Stomach (tissue), 8 donors: ENCODE measurements at regions not wholly inside any gene's neighbourhood (a gene's known extent, or its start where the extent isn't known, plus 50 kb on each side); places are given as distances from the start of the nearest gene placed in this dataset.

Source experiments
- DNase-seq, 2 donors: peaks; one replicate each; pipeline versions ENCODE4 v3.0.0 to v3.0.0-alpha.2; 2013 to 2019
- H3K27ac ChIP-seq, 5 donors: fragments of 200-600 bp in 4 of 5; sonication (generic) in 4 of 5; one replicate each; pipeline ENCODE4 v1.5.1; 2013 to 2019; ENCODE audit warnings: mild to moderate bottlenecking in 1 of 5, moderate library complexity in 1 of 5
- H3K27me3 ChIP-seq, 3 donors: fragments of 200-600 bp; sonication (generic); one replicate each; pipeline ENCODE4 v1.5.1; 2017 to 2019; ENCODE audit warnings: mixed run types in 1 of 3
- H3K36me3 ChIP-seq, 4 donors: fragments of 200-600 bp; sonication (generic); 1 replicate in 3 of 4; 2 replicates in 1 of 4; pipeline ENCODE4 v1.5.1; 2016 to 2019
- H3K4me1 ChIP-seq, 4 donors: fragments of 200-600 bp; sonication (generic); one replicate each; pipeline ENCODE4 v1.5.1; 2016 to 2019
- H3K4me3 ChIP-seq, 4 donors: fragments of 200-600 bp; sonication (generic) in 3 of 4; one replicate each; pipeline ENCODE4 v1.5.1; 2016 to 2019; ENCODE audit warnings: mild to moderate bottlenecking in 1 of 4
- H3K9me3 ChIP-seq, 4 donors: fragments of 200-600 bp; sonication (generic); one replicate each; pipeline ENCODE4 v1.5.1; 2016 to 2019
- EP300 ChIP-seq: sonication (generic); formaldehyde crosslinking; IDR thresholded peaks from one replicate; pipeline ENCODE4 v1.6.1; 2017; ENCODE audit warnings: antibody characterized with exemption
- POLR2A ChIP-seq, 4 donors: fragments of 450-650 bp; IDR thresholded peaks; one replicate each; pipeline ENCODE4 v1.6.1; 2016; ENCODE audit warnings: antibody characterized with exemption in 4 of 4, control low read depth in 2 of 4, mild to moderate bottlenecking in 1 of 4, moderate library complexity in 1 of 4
- POLR2AphosphoS5 ChIP-seq, 3 donors: sonication (generic); formaldehyde crosslinking; IDR thresholded peaks; one replicate each; pipeline ENCODE4 v1.6.1; 2016; ENCODE audit warnings: antibody characterized with exemption in 3 of 3
- WGBS, 5 donors: extraction: QIAGEN DNeasy Blood & Tissue Kit in 3 of 5; methylation state at CpG; one replicate each; pipeline versions ENCODE4 v1.1.5 to v1.1.7; 2013 to 2018; 5-methylcytosine and 5-hydroxymethylcytosine counted together
- intact Hi-C: fragments of 100-400 bp; cut with DNase I; formaldehyde crosslinking; loops from one replicate; pipeline ENCODE4 v1.15.1; 2023; ENCODE audit warnings: low total_unique reads
- TF ChIP-seq, protein P1 (sequence below), 7 experiments: fragments of 450-650 bp in 4 of 7; fragments of 200-600 bp in 3 of 7; sonication (generic) in 3 of 7; IDR thresholded peaks; one replicate each; pipeline ENCODE4 v1.5.1; 2016 to 2019; ENCODE audit warnings: antibody characterized with exemption in 7 of 7, control low read depth in 2 of 7, mild to moderate bottlenecking in 1 of 7
- donor health status: healthy with polysubstance abuse.
- donor health status: Bipolar disorder and iron deficiency.
- donor health status: healthy.

DNA sequence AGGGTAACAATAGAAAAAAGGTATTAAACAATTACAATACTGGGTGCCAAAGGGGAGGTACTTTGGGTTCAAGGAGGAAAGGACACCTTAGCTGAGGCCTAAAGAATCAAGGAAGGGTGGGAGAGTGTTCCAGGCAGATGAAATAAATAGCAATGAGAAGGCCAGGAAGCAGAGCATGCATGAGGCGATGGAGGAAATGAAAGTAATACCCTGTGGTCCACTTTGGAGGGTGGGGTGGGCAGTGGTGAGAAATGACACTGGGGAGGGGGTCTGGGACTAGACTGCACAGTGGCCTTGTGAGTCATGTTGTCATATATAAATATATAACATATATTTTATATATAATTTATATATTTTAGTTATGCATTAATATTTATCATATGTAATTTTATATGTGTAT, 55.9 kb downstream of the BHLHE40 start:
- no peak for DNase-seq
- Histone ChIP-seq H3K27me3 (no peaks in the 10 kb centered on the region), H3K4me1 (no peaks in the 10 kb centered on the region), H3K4me3 (no peak overlapping the region), H3K9me3 (no peaks in the 10 kb centered on the region), H3K36me3 (no peaks in the 10 kb centered on the region), H3K27ac (no peak overlapping the region)
- no peak for TF ChIP-seq EP300
- no peak for TF ChIP-seq POLR2AphosphoS5 (IDR thresholded peaks at IDR 0.05)
- TF ChIP-seq POLR2A (IDR thresholded peaks at IDR 0.05) = no peak
- TF ChIP-seq, protein P1, sequence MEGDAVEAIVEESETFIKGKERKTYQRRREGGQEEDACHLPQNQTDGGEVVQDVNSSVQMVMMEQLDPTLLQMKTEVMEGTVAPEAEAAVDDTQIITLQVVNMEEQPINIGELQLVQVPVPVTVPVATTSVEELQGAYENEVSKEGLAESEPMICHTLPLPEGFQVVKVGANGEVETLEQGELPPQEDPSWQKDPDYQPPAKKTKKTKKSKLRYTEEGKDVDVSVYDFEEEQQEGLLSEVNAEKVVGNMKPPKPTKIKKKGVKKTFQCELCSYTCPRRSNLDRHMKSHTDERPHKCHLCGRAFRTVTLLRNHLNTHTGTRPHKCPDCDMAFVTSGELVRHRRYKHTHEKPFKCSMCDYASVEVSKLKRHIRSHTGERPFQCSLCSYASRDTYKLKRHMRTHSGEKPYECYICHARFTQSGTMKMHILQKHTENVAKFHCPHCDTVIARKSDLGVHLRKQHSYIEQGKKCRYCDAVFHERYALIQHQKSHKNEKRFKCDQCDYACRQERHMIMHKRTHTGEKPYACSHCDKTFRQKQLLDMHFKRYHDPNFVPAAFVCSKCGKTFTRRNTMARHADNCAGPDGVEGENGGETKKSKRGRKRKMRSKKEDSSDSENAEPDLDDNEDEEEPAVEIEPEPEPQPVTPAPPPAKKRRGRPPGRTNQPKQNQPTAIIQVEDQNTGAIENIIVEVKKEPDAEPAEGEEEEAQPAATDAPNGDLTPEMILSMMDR (IDR thresholded peaks at IDR 0.05) = no peak
- intact Hi-C loops = no loop called here
- 68 to 91% (median 79%) methylated on average over 1 of the region's 1 CpG for WGBS, 5 donors

DNA sequence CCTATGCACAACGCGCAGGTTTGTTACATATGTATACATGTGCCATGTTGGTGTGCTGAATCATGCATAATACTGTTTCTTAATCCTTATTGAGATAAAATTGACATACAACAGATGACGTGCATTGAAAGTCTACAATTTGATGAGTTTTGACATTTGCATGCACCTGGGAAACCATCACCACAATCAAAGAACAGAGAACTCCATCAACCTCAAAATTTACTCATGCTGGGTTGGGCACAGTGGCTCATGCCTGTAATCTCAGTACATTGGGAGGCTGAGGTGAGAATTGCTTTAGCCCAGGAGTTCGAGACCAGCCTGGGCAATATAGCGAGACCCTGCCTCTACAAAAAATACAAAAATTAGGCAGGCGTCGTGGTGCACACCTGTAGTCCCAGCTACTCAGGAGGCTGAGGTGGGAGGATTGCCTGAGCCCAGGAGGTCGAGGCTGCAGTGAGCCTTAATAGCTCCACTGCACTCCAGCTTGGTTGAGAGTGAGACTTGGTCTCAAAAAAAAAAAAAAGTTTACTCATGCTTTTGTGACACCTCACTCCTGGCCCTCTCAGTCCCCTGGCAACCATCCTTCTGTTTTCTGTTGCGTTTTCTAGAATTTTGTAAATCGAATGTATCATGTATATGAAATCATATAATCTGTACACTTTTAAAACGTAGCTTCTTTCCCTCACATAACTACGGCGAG, 56.6 kb downstream of the BHLHE40 start:
- WGBS, 5 donors = 85 to 91% (median 91%) methylated on average over 13 of the region's 13 CpGs
- no peak for DNase-seq
- Histone ChIP-seq H3K27ac (no peak overlapping the region), H3K9me3 (no peaks in the 10 kb centered on the region), H3K36me3 (no peaks in the 10 kb centered on the region), H3K4me1 (no peaks in the 10 kb centered on the region), H3K4me3 (no peak overlapping the region), H3K27me3 (no peaks in the 10 kb centered on the region)
- intact Hi-C loops = no loop called here
- TF ChIP-seq, protein P1 (IDR thresholded peaks at IDR 0.05) = no peak
- TF ChIP-seq EP300 (no peak), POLR2A (IDR thresholded peaks at IDR 0.05) (no peak), POLR2AphosphoS5 (IDR thresholded peaks at IDR 0.05) (no peak)

DNA sequence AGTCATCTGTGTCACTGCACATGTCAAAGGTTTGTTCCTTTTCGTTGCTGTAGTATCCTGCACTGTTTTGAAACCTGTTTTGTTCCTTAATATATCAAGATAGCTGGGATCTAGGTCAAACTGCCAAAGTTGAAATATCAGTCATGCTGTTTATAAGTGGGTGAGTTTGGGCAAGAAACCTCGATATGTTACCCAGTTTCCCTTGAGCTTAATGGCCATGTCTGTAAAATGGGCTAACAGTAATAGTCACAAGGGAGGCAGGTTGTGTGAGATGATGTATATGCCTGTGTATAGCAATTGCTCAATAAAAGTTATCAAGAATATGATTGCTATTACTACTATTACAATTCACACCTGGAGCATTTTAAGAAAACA, 57.1 kb downstream of the BHLHE40 start:
- H3K4me1 ChIP-seq = no peaks in the 10 kb centered on the region
- no peaks in the 10 kb centered on the region for H3K9me3 ChIP-seq
- no peaks in the 10 kb centered on the region for H3K27me3 ChIP-seq
- intact Hi-C loops = no loop called here
- WGBS, 5 donors = 55 to 73% (median 71%) methylated on average over 2 of the region's 2 CpGs
- H3K36me3 ChIP-seq = no peaks in the 10 kb centered on the region
- TF ChIP-seq, protein P1 (IDR thresholded peaks at IDR 0.05) = no peak
- TF ChIP-seq POLR2AphosphoS5 (IDR thresholded peaks at IDR 0.05) (no peak), POLR2A (IDR thresholded peaks at IDR 0.05) (no peak), EP300 (no peak)
- no peak overlapping the region for H3K27ac ChIP-seq
- no peak for DNase-seq
- H3K4me3 ChIP-seq = no peak overlapping the region

DNA sequence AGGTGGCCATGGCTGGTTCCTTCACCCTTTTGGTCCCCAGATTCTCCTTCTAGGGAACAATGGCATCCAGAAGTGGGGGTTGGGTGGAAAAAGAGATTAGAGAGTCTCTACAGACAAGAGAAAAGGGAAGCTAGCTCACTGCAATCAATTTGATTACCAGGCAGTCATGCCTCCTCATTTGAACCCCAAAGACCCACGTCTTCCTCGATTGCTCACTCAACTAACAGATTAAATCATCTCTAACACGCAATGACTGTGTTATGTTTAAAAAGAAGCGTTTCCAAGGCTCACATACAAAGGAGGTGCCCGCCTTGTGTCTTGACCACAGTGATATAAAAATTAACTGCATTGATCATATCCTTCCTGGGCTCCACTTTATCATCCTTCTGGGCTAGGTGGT, 57.6 kb downstream of the BHLHE40 start:
- no peak for DNase-seq
- no peak overlapping the region for H3K4me3 ChIP-seq
- no peaks in the 10 kb centered on the region for H3K27me3 ChIP-seq
- no peaks in the 10 kb centered on the region for H3K9me3 ChIP-seq
- no peaks in the 10 kb centered on the region for H3K36me3 ChIP-seq
- intact Hi-C loops = no loop called here
- H3K27ac ChIP-seq = no peak overlapping the region
- WGBS, 5 donors = 73 to 83% (median 78%) methylated on average over 5 of the region's 5 CpGs
- H3K4me1 ChIP-seq = no peaks in the 10 kb centered on the region
- TF ChIP-seq POLR2AphosphoS5 (IDR thresholded peaks at IDR 0.05) = no peak
- no peak for TF ChIP-seq EP300
- TF ChIP-seq POLR2A (IDR thresholded peaks at IDR 0.05) = no peak
- TF ChIP-seq, protein P1 (IDR thresholded peaks at IDR 0.05) = no peak
